ENCODE measurements at regions not wholly inside any gene's neighbourhood (a gene's known extent, or its start where the extent isn't known, plus 50 kb on each side); places are given as distances from the start of the nearest gene placed in this dataset.
"Not testable (repeated sequence)": the region's sequence is repeated elsewhere in the genome, so short reads cannot be mapped to it uniquely, and the experiment has no call there.

- H3K36me3 Mint-ChIP-seq (ENCODE audit: low read depth); H3K4me1 Mint-ChIP-seq; H3K4me2 ChIP-seq; H3F3A ChIP-seq (replicated peaks; ENCODE audit: low read depth); H3K27me3 Mint-ChIP-seq (ENCODE audit: insufficient read depth, low read depth, poor library complexity); H4K20me1 ChIP-seq (replicated peaks; ENCODE audit: insufficient read depth); H3K36me3 ChIP-seq (ENCODE audit: insufficient read depth); H3K4me3 Mint-ChIP-seq; H3K4me1 ChIP-seq (ENCODE audit: insufficient read depth); H3K79me2 ChIP-seq (replicated peaks; ENCODE audit: insufficient read depth); H3K27ac Mint-ChIP-seq; H3K27ac ChIP-seq (ENCODE audit: low read depth); H3K27me3 ChIP-seq (ENCODE audit: insufficient read depth); H2AFZ ChIP-seq; DNase-seq (ENCODE audit: low spot score); H3K9me2 ChIP-seq (ENCODE audit: insufficient read depth); H3K4me3 ChIP-seq; ATAC-seq: not testable (repeated sequence)
- H3K9me3 Mint-ChIP-seq: peaks cover 71% of the 10 kb centered on the region
Measured at GRCh38 chr22:12036802-12037201, 3491.2 kb upstream of the OR11H1 start.
